ENCODE measurements at regions not wholly inside any gene's neighbourhood (a gene's known extent, or its start where the extent isn't known, plus 50 kb on each side); places are given as distances from the start of the nearest gene placed in this dataset.
"Not testable (repeated sequence)": the region's sequence is repeated elsewhere in the genome, so short reads cannot be mapped to it uniquely, and the experiment has no call there.

DNA sequence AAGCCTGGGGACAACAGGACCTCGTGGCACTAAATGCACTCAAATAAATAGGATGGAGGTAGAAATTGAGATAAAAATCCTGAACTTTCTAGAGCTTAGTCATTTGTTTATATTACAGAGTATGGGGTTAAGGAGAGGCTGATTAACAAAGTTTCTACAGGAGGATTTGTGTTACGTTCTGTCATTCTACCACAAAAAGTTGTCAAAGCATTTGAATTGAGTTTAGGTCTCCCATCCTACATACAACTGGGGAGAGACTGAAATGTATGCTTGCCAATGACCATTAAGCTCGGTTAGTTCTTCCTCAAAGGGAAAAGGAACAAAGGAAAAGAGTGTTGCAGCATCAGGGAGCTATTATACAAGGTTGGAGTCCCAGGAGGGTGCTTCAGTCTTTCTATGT is 597.9 kb downstream of the COL12A1 start:
- no peak for DNase-seq

DNA sequence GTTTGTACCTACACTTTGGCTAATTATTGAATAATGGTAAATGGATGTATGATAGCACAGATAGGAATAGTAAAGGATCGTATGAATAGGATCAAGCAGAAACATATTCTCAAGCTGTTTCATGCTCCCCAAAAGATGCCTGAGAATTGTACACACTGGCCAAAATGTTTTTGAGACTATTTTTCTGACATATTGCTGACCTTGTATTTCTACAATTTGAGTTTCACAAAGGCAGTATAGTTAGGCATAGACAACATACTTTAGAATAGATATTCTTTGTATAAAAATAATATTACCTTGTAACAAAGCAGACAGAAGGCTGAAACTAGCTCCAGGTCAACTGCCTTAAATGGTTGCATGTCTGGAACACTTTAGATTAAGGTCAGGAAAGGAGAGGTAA is 598.4 kb downstream of the COL12A1 start:
- DNase-seq: no peak

- no peak for DNase-seq
Observed at GRCh38 chr6:74606582-74607071, 599.2 kb downstream of the COL12A1 start.

DNA sequence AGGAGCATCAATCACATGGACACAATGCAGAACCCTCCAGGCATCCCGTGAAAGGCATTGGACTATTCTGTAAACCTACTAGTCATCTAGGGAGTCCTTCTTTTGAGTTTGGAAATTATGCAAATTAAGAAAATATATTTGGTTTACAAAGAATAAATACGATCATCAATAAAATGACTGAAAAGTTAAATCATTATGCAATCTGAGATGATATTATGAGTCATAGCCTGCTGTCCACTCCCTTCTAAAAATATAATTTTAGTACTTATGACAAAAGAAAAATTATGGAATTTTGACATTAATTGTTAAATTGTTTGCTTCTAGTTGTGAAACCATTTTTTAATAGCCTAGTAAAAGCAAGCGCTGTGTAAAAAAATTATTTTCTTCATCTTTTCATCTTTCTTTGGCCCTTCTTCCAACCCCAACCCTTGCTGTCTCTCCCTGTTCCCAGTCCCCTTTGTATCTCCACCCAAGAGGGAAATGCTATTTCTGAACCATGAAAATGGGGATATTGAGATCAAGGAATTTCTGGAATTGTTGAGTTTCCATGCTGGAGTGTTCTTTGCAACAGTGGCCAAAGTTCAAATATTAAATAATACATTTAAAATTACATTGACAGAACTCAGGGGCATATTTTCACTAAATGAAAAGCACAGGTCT is 599.8 kb downstream of the COL12A1 start:
- no peak for DNase-seq

GRCh38 chr6:74604279-74604678 is 601.6 kb downstream of the COL12A1 start:
- DNase-seq: no peak

DNA sequence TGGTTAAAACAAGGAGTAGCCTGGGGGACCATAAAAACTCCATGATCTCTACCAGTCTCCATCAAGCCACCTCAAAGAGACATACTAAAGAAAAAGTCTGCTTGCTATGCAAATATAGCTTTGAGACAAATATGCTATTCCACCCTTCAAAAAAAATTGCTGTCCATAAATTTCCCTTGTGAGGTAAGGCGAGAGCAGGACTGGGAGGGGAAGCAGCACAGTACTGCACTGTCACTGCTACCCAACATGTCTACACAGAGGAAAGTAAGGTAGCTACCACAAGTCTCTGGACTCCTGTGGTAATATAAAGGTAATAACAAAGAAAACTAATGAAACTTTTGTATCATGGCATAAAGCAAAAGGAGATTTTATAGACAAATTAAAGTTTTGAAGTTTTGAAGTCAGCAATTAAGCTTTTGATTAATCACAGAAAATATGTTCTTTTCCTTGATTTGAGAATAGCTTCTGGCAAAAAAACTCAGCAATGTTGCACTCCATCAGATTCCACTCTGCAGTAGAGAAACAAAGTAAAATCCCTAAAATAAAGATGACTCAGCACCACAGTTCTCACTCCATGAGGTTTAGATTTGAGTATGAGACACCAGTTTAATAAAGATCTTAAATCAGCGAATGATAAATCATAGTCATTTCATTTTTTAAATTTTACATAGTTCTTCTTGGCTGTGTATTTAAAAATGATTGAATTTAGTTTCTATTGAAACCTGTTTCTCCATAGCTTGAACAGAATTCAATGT is 602.4 kb downstream of the COL12A1 start:
- no peak for DNase-seq

DNA sequence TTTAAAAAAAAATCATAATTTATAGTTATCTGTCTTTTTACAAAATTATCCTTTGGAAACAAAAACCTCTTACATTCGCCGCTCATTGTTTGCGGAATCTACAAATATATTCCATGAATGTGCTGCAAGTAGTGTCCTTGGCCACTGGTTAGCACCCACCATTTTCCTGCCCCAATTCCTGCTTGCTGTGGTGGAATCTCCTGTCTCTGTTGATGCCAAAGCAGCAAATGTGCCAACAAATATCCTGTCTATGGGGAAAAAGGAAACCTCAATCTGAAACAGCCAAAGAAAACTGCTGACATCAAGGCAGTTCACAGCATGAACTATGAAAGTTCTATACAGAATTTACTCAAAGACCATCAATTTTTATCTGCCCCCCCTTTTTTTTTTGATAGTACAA is 603.6 kb downstream of the COL12A1 start:
- DNase-seq: no peak

GRCh38 chr6:74598462-74599393 is 607.1 kb downstream of the COL12A1 start:
- no peak for DNase-seq

DNA sequence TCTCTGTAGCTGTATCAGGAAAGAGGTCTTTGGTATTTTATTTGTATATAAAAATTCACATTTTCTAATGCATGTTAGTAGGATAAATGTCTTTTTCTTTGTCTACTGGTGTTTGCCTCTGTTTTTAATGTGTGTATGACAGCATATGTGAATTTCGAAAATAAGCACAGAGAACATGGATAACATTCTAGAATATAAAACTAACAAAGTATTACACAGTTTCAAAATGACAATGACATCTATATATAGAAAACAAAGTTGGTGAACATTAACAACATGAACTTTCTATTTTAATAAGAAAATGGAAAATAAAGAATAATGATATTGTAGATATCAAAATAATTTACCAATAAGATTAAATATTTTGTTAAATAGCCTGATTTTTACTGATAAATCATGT is 608.0 kb downstream of the COL12A1 start:
- no peak for DNase-seq

GRCh38 chr6:74597266-74597665 is 608.6 kb downstream of the COL12A1 start:
- DNase-seq: no peak

- DNase-seq: no peak
Observed at GRCh38 chr6:74596588-74596987, 609.3 kb downstream of the COL12A1 start.

- DNase-seq: not testable (repeated sequence)
Observed at GRCh38 chr6:74594350-74594749, 611.5 kb downstream of the COL12A1 start.

- DNase-seq: no peak
Observed at GRCh38 chr6:74588094-74588832, 617.6 kb downstream of the COL12A1 start.

- DNase-seq: no peak
Observed at GRCh38 chr6:74587386-74587785, 618.5 kb downstream of the COL12A1 start.

GRCh38 chr6:74585753-74586152 is 620.1 kb downstream of the COL12A1 start:
- DNase-seq: no peak

DNA sequence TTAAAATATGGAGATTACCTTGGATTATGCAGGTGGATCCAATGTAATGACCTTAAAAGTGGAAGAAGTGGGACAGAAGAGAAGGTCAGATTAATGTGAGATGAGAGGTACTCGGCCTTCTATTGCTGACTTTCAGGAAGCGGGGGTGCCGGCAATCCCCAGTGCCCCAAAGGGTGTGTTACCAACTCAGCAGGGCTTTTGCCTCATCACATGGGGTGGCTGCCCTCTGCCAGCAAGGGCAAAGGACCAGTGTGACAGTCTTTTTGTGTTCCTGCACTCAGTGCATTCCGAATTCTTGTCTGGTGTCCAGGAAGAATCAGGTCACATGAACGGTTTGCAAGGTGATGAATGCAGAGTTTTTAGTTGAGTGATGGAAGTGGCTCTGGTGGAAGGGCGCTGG is 624.2 kb downstream of the COL12A1 start:
- no peak for DNase-seq

- no peak for DNase-seq
Observed at GRCh38 chr6:74579794-74580193, 626.1 kb downstream of the COL12A1 start.

DNA sequence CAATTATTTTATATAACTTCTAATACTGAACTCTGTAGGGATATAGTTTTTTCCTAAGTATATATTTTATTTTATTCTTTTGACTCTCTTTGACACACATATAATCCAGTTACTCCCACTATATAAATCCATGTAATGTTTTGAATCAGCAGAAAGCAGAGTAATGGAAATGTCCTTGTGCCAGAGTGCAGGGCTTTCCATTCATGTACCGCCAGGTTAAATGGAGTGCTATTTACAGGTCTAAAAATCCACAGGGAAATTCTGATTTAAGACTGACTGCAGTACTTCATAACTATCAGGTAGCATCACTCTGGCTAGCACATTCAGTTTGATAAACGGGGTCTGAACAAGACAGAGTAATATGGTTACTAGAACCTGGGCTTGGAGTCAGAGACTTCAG is 626.8 kb downstream of the COL12A1 start:
- DNase-seq: no peak

DNA sequence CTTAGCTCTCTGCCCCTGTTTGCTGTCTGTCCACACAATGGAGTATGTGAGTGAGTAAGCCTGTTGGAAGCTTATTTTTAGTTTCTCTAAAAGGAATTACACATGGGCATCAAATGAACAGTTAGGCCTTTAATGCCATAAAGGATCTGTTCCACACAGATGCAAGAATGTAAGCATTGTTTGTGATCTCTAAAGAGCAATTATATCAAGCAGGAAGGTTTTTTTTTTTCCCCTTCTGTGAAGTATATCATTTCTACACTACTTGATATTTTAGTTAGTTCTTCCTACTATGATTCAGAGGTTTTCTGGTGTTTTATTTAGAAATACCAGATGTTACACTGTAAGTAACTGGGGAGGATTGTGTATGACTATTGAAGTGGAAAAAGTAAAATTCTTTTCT is 627.5 kb downstream of the COL12A1 start:
- DNase-seq: no peak

DNA sequence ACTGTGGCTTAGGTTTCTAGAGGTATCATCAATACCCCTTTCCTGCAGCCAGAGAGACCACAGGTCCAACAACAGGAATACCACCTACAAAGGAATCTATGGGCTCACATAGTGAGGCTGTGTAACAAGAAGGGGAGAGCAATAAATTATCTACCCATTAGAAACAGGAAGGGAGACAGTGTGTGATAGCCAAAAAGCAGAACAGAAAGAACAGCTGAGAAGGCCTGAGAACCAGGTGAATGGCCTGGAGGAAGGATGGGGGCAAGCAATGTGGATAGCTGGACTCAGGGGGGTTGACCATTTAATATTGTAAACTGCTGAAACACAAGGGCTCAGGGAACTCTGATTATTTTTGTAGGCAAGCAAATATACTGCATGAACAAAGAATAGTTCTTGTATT is 628.2 kb downstream of the COL12A1 start:
- no peak for DNase-seq

- DNase-seq: peak; percentile 28
Observed at GRCh38 chr6:74574794-74575193, 631.1 kb downstream of the COL12A1 start.

DNA sequence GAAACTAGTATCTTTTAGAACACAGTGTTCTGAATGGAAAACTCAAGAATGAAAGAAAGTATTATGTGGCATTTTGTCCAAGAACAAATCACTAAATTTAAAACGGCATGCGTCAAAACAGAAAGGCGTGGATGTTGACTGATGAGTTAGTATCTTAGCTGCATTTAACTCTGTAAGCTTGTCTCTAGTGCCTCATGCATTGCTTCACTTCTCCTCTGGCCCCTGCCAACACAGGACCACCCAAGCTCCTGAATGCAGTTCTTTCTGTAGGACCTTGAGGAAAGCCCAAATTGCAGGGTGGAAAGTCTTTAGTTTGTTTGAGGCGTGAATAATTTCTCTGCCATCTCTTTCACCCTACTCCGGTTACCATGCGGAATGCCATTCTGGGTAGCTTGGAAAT is 632.2 kb downstream of the COL12A1 start:
- DNase-seq: no peak

GRCh38 chr6:74570044-74570443 is 635.8 kb downstream of the COL12A1 start:
- no peak for DNase-seq
